ENCODE measurements at regions not wholly inside any gene's neighbourhood (a gene's known extent, or its start where the extent isn't known, plus 50 kb on each side); places are given as distances from the start of the nearest gene placed in this dataset.
"Not testable (repeated sequence)": the region's sequence is repeated elsewhere in the genome, so short reads cannot be mapped to it uniquely, and the experiment has no call there.

DNA sequence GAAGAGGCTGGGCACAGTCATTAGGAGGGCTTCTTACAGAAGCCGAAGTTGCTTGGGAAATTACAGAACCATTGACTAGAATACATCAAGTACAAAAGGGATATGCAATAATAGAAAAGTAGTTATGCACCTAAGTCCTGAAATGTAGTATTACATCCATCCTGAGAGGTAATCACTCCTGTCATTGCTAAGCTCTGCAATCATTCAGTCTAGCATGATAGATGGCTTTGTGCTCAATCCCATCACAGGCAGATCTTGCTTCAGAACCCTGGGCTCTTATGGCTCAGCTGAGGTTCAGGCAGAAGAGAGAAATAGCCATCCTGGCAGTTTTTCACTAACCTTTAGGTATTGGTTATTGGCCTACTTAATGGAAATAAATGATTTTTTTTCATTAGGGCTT, 231.7 kb upstream of the AFF2 start:
- DNase-seq (ENCODE audit: low read depth) = no peak

DNA sequence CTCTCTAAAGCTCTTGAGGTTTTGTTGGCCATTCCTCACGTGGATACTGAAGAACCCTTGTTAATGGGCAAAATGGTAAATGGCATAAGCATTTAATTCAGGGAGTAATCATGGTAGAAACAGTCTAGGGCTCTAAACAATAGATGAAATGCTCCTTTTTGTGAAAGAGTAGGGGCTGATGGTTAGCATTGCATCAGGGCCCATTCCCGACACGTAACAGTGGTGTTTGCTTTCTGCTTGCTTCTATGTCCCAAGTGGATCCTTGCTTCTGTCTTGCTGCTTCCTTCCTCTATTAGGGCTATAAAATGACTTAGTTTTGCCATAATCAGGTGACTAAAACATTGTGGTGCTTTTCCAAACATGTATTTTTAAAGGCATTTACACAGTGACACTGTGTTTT, 230.9 kb upstream of the AFF2 start:
- DNase-seq (ENCODE audit: low read depth) = no peak

DNA sequence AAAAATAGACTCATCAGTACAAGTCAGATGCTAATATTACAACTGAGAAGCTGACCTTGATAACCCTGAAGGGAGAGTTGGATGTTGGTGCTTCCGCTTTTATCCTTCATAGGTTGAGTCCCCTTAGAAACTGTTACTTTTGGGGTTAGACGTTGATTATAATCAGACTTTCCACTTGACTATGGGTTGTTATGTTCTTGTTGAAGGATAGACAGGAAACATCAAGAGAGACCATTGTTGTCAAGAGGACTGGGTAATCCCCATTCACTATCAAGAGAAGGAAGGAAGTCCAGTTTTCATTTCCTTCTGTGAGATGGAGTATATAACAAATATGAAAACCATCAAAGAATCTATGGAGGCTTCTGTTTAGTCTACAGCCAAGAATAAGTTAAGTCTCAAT, 229.9 kb upstream of the AFF2 start:
- no peak for DNase-seq (ENCODE audit: low read depth)

DNA sequence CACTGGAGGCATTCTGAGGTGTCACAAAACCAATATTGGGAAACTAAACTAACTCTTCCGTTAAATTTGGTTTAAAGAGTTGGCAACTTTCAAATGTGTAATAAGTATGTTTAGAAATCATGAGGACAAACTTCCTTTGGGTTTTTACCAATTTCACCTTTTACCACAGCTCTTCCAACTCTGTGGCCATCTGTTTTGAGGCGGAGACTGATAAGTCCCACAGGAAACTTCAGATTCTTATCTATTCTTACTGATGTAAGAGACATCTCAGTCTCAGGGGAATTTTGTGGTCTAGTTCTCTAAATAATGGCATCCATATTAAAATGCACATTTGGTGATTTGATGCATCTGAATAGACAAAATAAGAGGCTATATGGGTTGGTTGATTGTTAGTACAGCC, 229.2 kb upstream of the AFF2 start:
- DNase-seq (ENCODE audit: low read depth) = no peak

GRCh38 chrX:148281920-148282319, 218.5 kb upstream of the AFF2 start:
- DNase-seq (ENCODE audit: low read depth) = no peak

GRCh38 chrX:148282504-148282903, 217.9 kb upstream of the AFF2 start:
- no peak for DNase-seq (ENCODE audit: low read depth)

DNA sequence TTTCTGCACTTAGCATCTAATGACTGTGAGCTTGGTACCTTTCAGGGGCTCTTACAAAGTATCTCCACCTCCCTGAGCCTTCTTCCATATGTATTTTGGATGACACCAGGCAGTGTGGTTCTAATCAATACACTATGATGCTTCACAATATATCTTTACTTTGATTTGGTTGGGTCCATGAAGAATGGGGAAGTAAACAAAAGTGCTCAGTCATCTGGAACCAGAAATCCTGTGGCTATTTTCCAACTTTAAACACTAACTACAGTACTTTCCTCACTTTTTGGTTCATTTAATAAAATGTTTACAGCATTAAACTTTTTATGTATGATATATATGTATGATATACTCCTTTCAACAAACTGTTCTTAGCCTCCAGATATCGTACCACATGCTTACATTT, 216.4 kb upstream of the AFF2 start:
- no peak for DNase-seq (ENCODE audit: low read depth)

DNA sequence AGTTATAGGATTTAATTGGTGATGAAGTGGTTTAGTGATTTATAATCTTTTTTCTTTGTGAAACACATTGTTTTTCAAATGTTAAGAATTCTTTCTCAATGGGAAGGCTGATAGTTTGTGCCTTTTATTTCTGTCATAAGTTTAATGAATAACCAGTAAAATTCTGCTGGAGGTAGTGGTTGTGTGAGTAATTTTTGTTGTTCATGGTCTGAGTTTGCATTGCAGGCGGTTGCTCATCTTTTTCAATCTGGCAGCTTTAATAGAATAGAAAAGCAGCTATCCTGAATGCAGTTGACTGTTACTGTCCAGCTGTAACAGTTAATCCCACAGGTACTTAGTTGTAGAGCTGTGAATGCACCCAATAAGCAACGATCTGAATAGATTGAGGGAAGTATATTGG, 215.6 kb upstream of the AFF2 start:
- no peak for DNase-seq (ENCODE audit: low read depth)

- no peak for DNase-seq (ENCODE audit: low read depth)
These were observed 212.0 kb upstream of the AFF2 start for GRCh38 chrX:148288451-148288850.

DNA sequence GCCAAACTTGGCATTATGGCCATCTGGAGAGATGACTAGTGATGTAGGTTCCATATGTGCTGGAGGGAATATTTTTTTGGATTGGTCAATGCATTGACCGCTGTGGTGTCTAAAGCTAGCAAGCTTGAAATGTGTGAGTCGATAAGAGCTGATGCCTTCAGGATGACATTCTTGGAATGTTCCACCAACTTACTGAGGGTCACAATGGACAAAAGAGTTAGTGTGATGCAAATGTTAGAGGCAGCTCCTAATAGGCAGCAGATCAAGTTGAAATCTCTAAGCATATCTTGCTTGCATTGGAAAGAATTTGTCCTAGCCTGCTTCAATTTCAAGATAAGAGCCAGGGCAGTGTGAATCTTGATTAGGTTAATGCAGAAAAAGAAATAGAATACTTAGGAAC, 210.4 kb upstream of the AFF2 start:
- DNase-seq (ENCODE audit: low read depth) = no peak

GRCh38 chrX:148290931-148291330, 209.5 kb upstream of the AFF2 start:
- no peak for DNase-seq (ENCODE audit: low read depth)

GRCh38 chrX:148298737-148299136, 201.7 kb upstream of the AFF2 start:
- DNase-seq (ENCODE audit: low read depth) = no peak

- not testable (repeated sequence) for DNase-seq (ENCODE audit: low read depth)
These were observed 195.2 kb upstream of the AFF2 start for GRCh38 chrX:148305214-148305613.

- DNase-seq (ENCODE audit: low read depth) = no peak
These were observed 191.0 kb upstream of the AFF2 start for GRCh38 chrX:148309413-148309812.

DNA sequence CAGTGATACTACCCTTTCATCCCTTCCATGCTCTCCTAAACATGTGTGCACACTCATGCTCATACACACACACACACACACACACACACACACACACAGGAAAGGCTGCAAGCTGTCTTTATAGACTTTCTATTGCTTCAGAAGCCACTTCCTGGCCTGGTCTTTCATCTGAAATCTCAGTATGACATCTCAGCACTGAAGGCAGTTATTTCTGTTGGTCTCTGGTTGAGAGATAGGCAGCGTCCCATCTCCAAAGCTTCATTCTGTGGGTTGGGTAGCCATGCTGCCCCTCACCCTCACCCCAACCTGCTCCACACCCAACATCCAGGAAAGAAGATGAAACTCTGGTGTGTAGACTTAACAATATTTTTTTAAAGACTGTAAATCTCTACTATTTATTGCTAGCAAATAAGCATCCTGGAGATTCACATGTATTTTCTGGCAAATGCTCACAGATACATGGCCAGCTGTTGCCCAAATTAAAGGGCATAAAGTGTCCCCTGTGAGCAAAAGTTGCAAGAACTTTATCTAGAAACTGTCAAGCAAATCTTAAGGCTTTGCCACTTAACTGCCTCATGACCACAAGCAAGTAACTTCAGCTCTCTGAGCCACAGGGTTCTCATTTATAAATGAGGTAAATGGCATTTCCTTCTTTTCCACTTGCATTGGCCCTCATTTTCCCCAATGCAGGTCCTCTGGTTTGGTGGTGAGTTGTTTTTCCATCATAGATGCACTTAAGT, 189.8 kb upstream of the AFF2 start:
- no peak for DNase-seq (ENCODE audit: low read depth)

DNA sequence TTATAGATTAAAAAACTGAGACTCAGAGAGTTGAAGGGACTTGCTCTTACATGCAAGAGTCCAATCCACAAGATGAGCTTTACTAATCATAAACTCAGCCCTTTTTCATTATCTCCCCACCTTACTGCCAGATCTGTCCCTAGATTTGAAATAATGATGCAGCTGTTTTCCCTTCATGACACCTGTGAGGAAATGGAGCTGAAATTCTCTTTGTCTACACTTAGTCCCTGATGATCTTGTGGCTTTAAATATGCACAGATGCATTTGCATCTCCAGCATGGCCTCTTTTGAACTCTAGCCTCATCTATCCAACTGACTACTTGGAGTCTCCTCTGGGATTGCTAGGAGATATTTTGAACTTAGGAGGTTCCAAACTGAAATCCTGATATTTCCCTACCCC, 188.9 kb upstream of the AFF2 start:
- no peak for DNase-seq (ENCODE audit: low read depth)

DNA sequence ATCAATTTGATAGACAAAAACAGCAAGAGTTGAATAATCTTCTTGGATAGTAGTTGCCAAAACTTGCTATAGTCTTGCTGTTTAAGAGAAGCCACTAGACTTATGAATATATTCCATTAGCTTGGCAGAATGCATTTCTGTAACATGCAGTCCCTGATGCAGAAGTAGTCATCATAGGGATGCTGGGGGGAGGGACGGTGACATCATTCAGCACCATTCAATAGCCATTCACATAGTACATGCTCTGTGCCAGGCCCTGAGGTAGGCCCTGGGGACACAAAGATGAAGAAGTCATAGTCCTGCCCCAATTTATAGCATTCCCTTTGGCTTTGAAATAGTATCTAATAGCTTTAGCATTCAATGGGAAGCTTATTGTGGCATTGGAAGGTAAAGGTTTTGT, 185.5 kb upstream of the AFF2 start:
- no peak for DNase-seq (ENCODE audit: low read depth)

DNA sequence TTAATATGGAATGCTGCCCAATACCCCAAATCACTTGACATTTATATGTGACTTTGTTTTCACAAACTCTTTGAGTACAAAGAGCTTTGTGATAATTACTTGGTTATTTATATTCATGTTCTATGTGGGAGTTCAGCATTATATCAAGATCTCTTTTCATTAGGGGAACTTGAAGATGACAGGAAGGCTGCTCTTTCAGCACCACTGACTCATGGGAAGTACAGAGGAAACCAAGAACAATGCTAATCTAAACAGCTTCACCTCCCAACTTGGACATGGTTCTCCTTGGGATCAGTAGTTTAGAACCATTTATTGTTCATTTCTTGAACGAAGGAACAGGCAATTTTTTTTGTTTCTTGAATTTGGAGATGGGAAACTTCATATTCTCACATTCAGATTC, 184.0 kb upstream of the AFF2 start:
- DNase-seq (ENCODE audit: low read depth) = no peak

DNA sequence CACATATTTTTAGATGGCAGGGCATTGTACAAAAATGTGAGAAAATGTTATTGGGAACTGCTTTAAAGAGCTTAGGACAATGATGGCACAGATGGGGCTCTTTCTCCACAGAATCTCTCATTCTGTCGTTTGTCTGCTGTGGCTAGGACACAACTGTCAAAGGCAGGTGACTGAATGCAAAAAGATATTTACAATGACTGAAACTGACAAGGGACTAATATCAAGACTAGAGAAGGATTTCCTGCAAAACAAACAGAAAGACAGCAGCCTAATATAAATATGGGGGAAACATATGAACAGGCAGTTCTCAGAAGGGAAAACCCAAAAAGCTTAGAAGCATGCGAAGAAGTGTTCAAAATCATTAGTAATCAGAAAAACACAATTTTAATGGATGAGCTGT, 177.5 kb upstream of the AFF2 start:
- DNase-seq (ENCODE audit: low read depth) = no peak

GRCh38 chrX:148333989-148334388, 166.4 kb upstream of the AFF2 start:
- no peak for DNase-seq (ENCODE audit: low read depth)

DNA sequence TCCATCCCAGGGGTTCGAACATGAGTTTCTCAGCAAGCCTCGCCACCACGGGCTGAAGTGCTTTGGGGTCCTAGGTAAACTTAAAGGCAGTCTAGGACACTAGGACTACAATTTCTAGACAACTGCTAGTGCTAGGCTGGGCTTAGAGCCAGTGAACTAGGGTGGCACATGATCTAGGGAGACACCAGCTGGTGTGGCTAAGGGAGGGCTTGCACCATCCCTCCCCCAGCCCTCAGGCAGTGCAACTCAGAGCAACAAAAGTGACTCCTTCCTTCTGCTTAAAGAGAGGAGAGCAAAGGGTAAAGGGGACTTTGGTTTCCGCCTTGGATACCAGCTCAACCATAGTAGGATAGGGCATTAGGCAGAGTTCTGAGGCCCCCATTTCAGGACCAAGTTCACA, 162.5 kb upstream of the AFF2 start:
- DNase-seq (ENCODE audit: low read depth) = no peak

- DNase-seq (ENCODE audit: low read depth) = no peak
These were observed 145.5 kb upstream of the AFF2 start for GRCh38 chrX:148354916-148355315.

DNA sequence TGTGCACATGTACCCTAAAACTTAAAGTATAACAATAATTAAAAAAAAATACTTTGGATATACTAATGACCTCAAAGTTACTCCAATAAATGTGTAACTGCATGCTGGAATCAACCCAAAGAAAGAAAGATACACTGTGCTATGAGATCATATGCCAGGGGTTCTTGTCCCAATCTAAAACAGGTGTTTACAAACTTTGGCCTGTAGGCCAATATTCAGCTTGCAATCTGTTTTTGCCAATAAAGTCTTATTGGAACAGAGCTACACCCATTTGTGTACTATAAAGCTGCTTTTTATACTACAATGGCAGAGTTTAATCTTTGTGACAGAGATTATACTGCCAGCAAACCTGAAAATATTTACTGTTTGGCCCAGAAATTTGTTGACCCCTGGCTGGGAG, 138.8 kb upstream of the AFF2 start:
- no peak for DNase-seq (ENCODE audit: low read depth)

DNA sequence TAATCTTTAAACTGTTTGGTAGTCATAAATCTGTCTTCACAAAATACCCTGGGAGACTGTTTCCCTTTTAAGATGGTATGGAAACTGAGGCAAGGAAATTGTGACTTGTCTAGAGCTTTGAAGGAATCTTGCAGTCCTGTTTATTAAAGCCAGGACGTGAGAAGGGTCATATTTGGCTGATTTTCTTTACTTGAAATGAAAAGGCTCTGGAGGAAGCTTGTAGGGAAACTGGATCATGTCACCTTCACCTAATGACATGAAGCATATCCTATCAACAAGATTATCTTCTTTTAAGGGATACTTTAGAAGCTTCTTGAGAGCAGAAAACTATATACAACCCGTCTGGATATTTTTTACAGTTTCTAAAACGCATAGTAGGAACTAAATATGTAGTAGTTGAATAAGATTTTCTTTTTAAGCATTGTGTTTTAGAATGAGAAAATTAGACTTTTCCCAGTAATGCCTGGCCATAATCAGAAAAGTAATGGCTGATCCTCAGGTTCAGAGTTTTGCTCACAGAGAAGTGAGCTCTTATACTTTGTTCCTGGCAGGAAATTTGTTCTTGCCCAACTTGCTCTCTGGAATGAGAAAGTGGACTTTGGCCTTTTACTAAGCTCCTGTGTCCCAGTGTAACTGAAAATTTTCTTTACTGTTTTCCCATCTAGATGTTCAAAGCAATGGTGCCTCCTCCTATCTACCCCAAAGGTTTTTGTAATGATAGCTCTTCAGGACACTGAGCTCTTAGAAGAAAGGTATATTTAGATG, 136.8 kb upstream of the AFF2 start:
- DNase-seq (ENCODE audit: low read depth) = no peak
